WTC11 (cell line): ENCODE measurements at regions not wholly inside any gene's neighbourhood (a gene's known extent, or its start where the extent isn't known, plus 50 kb on each side); places are given as distances from the start of the nearest gene placed in this dataset.

Experiments
- ATAC-seq: fragments of 200-7000 bp; cut with Tn5 transposase; 2 replicates; pipeline ENCODE4 v1.10.0; 2021; ENCODE audit warnings: mild to moderate bottlenecking, moderate library complexity
- CTCF ChIA-PET: fragments of 300-600 bp; sonication (Branson Sonifier 250); formaldehyde crosslinking; loops from one replicate; lab custom pipeline; 2021; ENCODE audit warnings: antibody characterized with exemption; lab: Charles Lee
- POLR2A ChIA-PET: fragments of 350-600 bp; sonication (Branson Sonifier 250); formaldehyde crosslinking; loops from one replicate; lab custom pipeline; 2021; ENCODE audit warnings: antibody characterized with exemption; lab: Charles Lee
- DNase-seq: peaks from one replicate; pipeline ENCODE4 v3.0.0; 2021; ENCODE audit warnings: low spot score
- H3K27ac Mint-ChIP-seq: 2 replicates; pipeline ENCODE4 v1.8.0; 2021; ENCODE audit warnings: mixed read lengths
- H3K27me3 Mint-ChIP-seq: 2 replicates; pipeline ENCODE4 v1.8.0; 2021; ENCODE audit warnings: low read depth, mild to moderate bottlenecking, moderate library complexity, mixed read lengths
- H3K36me3 Mint-ChIP-seq: 2 replicates; pipeline ENCODE4 v1.8.0; 2021; ENCODE audit warnings: mixed read lengths
- H3K4me1 Mint-ChIP-seq: 2 replicates; pipeline ENCODE4 v1.8.0; 2022; ENCODE audit warnings: mixed read lengths
- H3K4me3 Mint-ChIP-seq: 2 replicates; pipeline ENCODE4 v1.8.0; 2021; ENCODE audit warnings: mild to moderate bottlenecking, moderate library complexity, mixed read lengths
- H3K9me3 Mint-ChIP-seq: 2 replicates; pipeline ENCODE4 v1.8.0; 2021; ENCODE audit warnings: mixed read lengths
- FOXJ3 ChIP-seq: sonication (generic); formaldehyde crosslinking; IDR thresholded peaks from 2 replicates; pipeline ENCODE4 v1.9.0; 2021; ENCODE audit warnings: missing genetic modification reagents, mild to moderate bottlenecking, borderline replicate concordance
- HMGA2 ChIP-seq: fragments of 250-450 bp; sonication (Bioruptor Pico); IDR thresholded peaks from 2 replicates; pipeline ENCODE4 v1.4.0; 2021; ENCODE audit warnings: mild to moderate bottlenecking, moderate library complexity
- IRF2 ChIP-seq: sonication (generic); formaldehyde crosslinking; IDR thresholded peaks from 2 replicates; pipeline ENCODE4 v1.8.0; 2022; ENCODE audit warnings: low read depth, missing genetic modification reagents, borderline replicate concordance
- MXD4 ChIP-seq: fragments of 250-450 bp; sonication (Bioruptor Pico); IDR thresholded peaks from 2 replicates; pipeline ENCODE4 v1.8.0; 2021; ENCODE audit warnings: mild to moderate bottlenecking, moderate library complexity, borderline replicate concordance
- NR2C2 ChIP-seq: sonication (generic); formaldehyde crosslinking; IDR thresholded peaks from 2 replicates; pipeline ENCODE4 v1.8.0; 2022; ENCODE audit warnings: mild to moderate bottlenecking, missing genetic modification reagents
- NR3C1 ChIP-seq: sonication (generic); formaldehyde crosslinking; conservative IDR thresholded peaks from 2 replicates; pipeline ENCODE4 v1.8.1; 2023; ENCODE audit warnings: low read depth, mild to moderate bottlenecking, missing genetic modification reagents
- SOX15 ChIP-seq: fragments of 250-450 bp; sonication (Bioruptor Pico); IDR thresholded peaks from 2 replicates; pipeline ENCODE4 v1.9.0; 2021; ENCODE audit warnings: mild to moderate bottlenecking
- SP1 ChIP-seq: sonication (generic); formaldehyde crosslinking; conservative IDR thresholded peaks from 2 replicates; pipeline ENCODE4 v1.8.1; 2022; ENCODE audit warnings: missing genetic modification reagents
- TCF7 ChIP-seq: sonication (generic); formaldehyde crosslinking; IDR thresholded peaks from 2 replicates; pipeline ENCODE4 v1.8.0; 2022; ENCODE audit warnings: mild to moderate bottlenecking, low read depth, missing genetic modification reagents, moderate library complexity
- TEAD1 ChIP-seq: sonication (generic); formaldehyde crosslinking; IDR thresholded peaks from 2 replicates; pipeline ENCODE4 v1.8.0; 2022; ENCODE audit warnings: mild to moderate bottlenecking, missing genetic modification reagents
- ZNF121 ChIP-seq: sonication (generic); formaldehyde crosslinking; IDR thresholded peaks from 2 replicates; pipeline ENCODE4 v1.8.0; 2023; ENCODE audit warnings: missing genetic modification reagents
- ZNF219 ChIP-seq: sonication (generic); formaldehyde crosslinking; IDR thresholded peaks from 2 replicates; pipeline ENCODE4 v1.8.0; 2023; ENCODE audit warnings: missing genetic modification reagents, mild to moderate bottlenecking, borderline replicate concordance
- ZNF232 ChIP-seq: sonication (generic); formaldehyde crosslinking; IDR thresholded peaks from 2 replicates; pipeline ENCODE4 v1.8.0; 2022; ENCODE audit warnings: mild to moderate bottlenecking, missing genetic modification reagents
- ZNF423 ChIP-seq: fragments of 250-450 bp; sonication (Bioruptor Pico); IDR thresholded peaks from 2 replicates; pipeline ENCODE4 v2.1.2; 2022; ENCODE audit warnings: mild to moderate bottlenecking, moderate library complexity
- TF ChIP-seq, protein P1 (sequence below): sonication (generic); formaldehyde crosslinking; IDR thresholded peaks from 2 replicates; pipeline ENCODE4 v1.8.0; 2023; ENCODE audit warnings: missing genetic modification reagents, mild to moderate bottlenecking, borderline replicate concordance
- TF ChIP-seq, protein P2 (sequence below): sonication (generic); formaldehyde crosslinking; IDR thresholded peaks from 2 replicates; pipeline ENCODE4 v1.8.1; 2023; ENCODE audit warnings: mild to moderate bottlenecking, missing genetic modification reagents
- TF ChIP-seq, protein P3 (sequence below): sonication (generic); formaldehyde crosslinking; IDR thresholded peaks from 2 replicates; pipeline ENCODE4 v1.8.1; 2022; ENCODE audit warnings: low read depth, mild to moderate bottlenecking, moderate library complexity, missing genetic modification reagents, borderline replicate concordance
- TF ChIP-seq, protein P4 (sequence below): sonication (generic); formaldehyde crosslinking; IDR thresholded peaks from 2 replicates; pipeline ENCODE4 v1.8.0; 2023; ENCODE audit warnings: mild to moderate bottlenecking, missing genetic modification reagents
- TF ChIP-seq, protein P5 (sequence below): sonication (generic); formaldehyde crosslinking; IDR thresholded peaks from 2 replicates; pipeline ENCODE4 v1.8.1; 2022; ENCODE audit warnings: missing genetic modification reagents, borderline replicate concordance
- TF ChIP-seq, protein P6 (sequence below): sonication (generic); formaldehyde crosslinking; IDR thresholded peaks from 2 replicates; pipeline ENCODE4 v1.8.0; 2022; ENCODE audit warnings: missing genetic modification reagents

DNA sequence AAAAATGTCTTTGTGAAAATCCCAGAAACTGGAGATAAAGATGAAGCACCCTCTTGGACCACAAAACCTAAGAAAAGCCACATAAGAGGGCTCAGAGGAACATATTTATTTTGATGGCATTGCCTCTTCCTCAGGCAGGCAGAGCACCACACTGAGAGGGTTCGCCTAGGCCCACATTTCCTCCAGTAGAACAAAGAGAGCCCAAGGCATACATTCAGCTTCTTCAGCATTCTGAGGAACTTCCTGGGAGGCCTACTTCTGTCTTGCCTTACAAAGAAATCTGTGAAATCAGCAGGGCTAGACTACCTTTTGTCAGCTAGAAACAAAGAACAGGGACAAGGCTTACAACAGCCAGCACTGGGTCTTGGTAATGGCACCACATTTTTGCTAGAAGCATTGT, 1325.3 kb downstream of the SI start:
- Mint-ChIP-seq H3K27ac (no peak overlapping the region), H3K4me1 (peaks cover 9% of the 10 kb centered on the region), H3K27me3 (no peaks in the 10 kb centered on the region), H3K36me3 (peaks cover 27% of the 10 kb centered on the region), H3K9me3 (peaks cover 32% of the 10 kb centered on the region), H3K4me3 (no peak overlapping the region)
- TF ChIP-seq, protein P1, sequence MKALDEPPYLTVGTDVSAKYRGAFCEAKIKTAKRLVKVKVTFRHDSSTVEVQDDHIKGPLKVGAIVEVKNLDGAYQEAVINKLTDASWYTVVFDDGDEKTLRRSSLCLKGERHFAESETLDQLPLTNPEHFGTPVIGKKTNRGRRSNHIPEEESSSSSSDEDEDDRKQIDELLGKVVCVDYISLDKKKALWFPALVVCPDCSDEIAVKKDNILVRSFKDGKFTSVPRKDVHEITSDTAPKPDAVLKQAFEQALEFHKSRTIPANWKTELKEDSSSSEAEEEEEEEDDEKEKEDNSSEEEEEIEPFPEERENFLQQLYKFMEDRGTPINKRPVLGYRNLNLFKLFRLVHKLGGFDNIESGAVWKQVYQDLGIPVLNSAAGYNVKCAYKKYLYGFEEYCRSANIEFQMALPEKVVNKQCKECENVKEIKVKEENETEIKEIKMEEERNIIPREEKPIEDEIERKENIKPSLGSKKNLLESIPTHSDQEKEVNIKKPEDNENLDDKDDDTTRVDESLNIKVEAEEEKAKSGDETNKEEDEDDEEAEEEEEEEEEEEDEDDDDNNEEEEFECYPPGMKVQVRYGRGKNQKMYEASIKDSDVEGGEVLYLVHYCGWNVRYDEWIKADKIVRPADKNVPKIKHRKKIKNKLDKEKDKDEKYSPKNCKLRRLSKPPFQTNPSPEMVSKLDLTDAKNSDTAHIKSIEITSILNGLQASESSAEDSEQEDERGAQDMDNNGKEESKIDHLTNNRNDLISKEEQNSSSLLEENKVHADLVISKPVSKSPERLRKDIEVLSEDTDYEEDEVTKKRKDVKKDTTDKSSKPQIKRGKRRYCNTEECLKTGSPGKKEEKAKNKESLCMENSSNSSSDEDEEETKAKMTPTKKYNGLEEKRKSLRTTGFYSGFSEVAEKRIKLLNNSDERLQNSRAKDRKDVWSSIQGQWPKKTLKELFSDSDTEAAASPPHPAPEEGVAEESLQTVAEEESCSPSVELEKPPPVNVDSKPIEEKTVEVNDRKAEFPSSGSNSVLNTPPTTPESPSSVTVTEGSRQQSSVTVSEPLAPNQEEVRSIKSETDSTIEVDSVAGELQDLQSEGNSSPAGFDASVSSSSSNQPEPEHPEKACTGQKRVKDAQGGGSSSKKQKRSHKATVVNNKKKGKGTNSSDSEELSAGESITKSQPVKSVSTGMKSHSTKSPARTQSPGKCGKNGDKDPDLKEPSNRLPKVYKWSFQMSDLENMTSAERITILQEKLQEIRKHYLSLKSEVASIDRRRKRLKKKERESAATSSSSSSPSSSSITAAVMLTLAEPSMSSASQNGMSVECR (CRISPR knock-in tag): no peak
- no peak for TF ChIP-seq SOX15 (CRISPR knock-in tag)
- TF ChIP-seq ZNF423 (CRISPR knock-in tag): no peak
- TF ChIP-seq SP1 (CRISPR knock-in tag): no peak
- TF ChIP-seq HMGA2 (CRISPR knock-in tag): no peak
- no peak for TF ChIP-seq ZNF219 (CRISPR knock-in tag)
- TF ChIP-seq ZNF121: no peak
- TF ChIP-seq, protein P2, sequence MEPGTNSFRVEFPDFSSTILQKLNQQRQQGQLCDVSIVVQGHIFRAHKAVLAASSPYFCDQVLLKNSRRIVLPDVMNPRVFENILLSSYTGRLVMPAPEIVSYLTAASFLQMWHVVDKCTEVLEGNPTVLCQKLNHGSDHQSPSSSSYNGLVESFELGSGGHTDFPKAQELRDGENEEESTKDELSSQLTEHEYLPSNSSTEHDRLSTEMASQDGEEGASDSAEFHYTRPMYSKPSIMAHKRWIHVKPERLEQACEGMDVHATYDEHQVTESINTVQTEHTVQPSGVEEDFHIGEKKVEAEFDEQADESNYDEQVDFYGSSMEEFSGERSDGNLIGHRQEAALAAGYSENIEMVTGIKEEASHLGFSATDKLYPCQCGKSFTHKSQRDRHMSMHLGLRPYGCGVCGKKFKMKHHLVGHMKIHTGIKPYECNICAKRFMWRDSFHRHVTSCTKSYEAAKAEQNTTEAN (CRISPR knock-in tag): no peak
- TF ChIP-seq NR2C2 (CRISPR knock-in tag): no peak
- no peak for TF ChIP-seq TCF7 (CRISPR knock-in tag)
- no peak for TF ChIP-seq ZNF232 (CRISPR knock-in tag)
- no peak for TF ChIP-seq NR3C1 (CRISPR knock-in tag)
- TF ChIP-seq, protein P3, sequence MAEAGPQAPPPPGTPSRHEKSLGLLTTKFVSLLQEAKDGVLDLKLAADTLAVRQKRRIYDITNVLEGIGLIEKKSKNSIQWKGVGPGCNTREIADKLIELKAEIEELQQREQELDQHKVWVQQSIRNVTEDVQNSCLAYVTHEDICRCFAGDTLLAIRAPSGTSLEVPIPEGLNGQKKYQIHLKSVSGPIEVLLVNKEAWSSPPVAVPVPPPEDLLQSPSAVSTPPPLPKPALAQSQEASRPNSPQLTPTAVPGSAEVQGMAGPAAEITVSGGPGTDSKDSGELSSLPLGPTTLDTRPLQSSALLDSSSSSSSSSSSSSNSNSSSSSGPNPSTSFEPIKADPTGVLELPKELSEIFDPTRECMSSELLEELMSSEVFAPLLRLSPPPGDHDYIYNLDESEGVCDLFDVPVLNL (CRISPR knock-in tag): no peak
- TF ChIP-seq, protein P4, sequence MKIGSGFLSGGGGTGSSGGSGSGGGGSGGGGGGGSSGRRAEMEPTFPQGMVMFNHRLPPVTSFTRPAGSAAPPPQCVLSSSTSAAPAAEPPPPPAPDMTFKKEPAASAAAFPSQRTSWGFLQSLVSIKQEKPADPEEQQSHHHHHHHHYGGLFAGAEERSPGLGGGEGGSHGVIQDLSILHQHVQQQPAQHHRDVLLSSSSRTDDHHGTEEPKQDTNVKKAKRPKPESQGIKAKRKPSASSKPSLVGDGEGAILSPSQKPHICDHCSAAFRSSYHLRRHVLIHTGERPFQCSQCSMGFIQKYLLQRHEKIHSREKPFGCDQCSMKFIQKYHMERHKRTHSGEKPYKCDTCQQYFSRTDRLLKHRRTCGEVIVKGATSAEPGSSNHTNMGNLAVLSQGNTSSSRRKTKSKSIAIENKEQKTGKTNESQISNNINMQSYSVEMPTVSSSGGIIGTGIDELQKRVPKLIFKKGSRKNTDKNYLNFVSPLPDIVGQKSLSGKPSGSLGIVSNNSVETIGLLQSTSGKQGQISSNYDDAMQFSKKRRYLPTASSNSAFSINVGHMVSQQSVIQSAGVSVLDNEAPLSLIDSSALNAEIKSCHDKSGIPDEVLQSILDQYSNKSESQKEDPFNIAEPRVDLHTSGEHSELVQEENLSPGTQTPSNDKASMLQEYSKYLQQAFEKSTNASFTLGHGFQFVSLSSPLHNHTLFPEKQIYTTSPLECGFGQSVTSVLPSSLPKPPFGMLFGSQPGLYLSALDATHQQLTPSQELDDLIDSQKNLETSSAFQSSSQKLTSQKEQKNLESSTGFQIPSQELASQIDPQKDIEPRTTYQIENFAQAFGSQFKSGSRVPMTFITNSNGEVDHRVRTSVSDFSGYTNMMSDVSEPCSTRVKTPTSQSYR (CRISPR knock-in tag): no peak
- no peak for TF ChIP-seq TEAD1 (CRISPR knock-in tag)
- TF ChIP-seq MXD4 (CRISPR knock-in tag): no peak
- no peak for DNase-seq
- ChIA-PET POLR2A (interaction anchor here (0.5 kb wide), 1 partner anchor 235 kb away, joined by 3 read pairs; no protein-coding TSS in a partner anchor), CTCF (no interaction called here)
- ATAC-seq: peak; percentile 77

DNA sequence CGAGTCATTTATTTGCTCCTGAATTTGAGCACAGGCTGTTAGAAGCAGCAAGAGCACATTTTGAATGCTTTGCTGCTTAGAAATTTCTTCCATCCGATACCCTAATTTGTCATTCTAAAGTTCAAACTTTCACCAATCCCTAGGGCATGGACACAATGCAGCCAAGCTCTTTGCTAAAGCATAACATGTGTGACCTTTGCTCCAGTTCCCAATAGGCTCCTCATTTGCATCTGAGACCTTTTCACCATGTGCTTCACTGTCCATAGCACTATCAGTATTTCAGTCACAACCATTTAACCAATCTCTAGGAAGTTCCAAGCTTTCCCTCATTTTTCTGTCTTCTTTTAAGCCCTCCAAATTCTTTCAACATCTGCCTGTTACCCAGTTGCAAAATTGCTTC, 1333.1 kb downstream of the SI start:
- Mint-ChIP-seq H3K27ac (no peak overlapping the region), H3K36me3 (peaks cover 27% of the 10 kb centered on the region), H3K9me3 (peaks cover 34% of the 10 kb centered on the region), H3K4me1 (no peaks in the 10 kb centered on the region), H3K27me3 (no peaks in the 10 kb centered on the region), H3K4me3 (no peak overlapping the region)
- POLR2A ChIA-PET: no interaction called here
- ATAC-seq (no peak), DNase-seq (no peak)
- CTCF ChIA-PET: no interaction called here
- TF ChIP-seq, protein P5, sequence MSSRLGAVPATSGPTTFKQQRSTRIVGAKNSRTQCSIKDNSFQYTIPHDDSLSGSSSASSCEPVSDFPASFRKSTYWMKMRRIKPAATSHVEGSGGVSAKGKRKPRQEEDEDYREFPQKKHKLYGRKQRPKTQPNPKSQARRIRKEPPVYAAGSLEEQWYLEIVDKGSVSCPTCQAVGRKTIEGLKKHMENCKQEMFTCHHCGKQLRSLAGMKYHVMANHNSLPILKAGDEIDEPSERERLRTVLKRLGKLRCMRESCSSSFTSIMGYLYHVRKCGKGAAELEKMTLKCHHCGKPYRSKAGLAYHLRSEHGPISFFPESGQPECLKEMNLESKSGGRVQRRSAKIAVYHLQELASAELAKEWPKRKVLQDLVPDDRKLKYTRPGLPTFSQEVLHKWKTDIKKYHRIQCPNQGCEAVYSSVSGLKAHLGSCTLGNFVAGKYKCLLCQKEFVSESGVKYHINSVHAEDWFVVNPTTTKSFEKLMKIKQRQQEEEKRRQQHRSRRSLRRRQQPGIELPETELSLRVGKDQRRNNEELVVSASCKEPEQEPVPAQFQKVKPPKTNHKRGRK: no peak
- TF ChIP-seq, protein P6, sequence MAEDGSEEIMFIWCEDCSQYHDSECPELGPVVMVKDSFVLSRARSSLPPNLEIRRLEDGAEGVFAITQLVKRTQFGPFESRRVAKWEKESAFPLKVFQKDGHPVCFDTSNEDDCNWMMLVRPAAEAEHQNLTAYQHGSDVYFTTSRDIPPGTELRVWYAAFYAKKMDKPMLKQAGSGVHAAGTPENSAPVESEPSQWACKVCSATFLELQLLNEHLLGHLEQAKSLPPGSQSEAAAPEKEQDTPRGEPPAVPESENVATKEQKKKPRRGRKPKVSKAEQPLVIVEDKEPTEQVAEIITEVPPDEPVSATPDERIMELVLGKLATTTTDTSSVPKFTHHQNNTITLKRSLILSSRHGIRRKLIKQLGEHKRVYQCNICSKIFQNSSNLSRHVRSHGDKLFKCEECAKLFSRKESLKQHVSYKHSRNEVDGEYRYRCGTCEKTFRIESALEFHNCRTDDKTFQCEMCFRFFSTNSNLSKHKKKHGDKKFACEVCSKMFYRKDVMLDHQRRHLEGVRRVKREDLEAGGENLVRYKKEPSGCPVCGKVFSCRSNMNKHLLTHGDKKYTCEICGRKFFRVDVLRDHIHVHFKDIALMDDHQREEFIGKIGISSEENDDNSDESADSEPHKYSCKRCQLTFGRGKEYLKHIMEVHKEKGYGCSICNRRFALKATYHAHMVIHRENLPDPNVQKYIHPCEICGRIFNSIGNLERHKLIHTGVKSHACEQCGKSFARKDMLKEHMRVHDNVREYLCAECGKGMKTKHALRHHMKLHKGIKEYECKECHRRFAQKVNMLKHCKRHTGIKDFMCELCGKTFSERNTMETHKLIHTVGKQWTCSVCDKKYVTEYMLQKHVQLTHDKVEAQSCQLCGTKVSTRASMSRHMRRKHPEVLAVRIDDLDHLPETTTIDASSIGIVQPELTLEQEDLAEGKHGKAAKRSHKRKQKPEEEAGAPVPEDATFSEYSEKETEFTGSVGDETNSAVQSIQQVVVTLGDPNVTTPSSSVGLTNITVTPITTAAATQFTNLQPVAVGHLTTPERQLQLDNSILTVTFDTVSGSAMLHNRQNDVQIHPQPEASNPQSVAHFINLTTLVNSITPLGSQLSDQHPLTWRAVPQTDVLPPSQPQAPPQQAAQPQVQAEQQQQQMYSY (CRISPR knock-in tag): no peak
- no peak for TF ChIP-seq FOXJ3
- no peak for TF ChIP-seq IRF2 (CRISPR knock-in tag)
- TF ChIP-seq NR3C1 (CRISPR knock-in tag): no peak
